Fibroblast of skin of back (primary cell): ENCODE measurements at regions not wholly inside any gene's neighbourhood (a gene's known extent, or its start where the extent isn't known, plus 50 kb on each side); places are given as distances from the start of the nearest gene placed in this dataset.

Source experiments
- DNase-seq: peaks from one replicate; pipeline ENCODE4 v3.0.0-alpha.2; 2013

- no peak for DNase-seq
Observed at GRCh38 chr11:110974731-110975130, 262.5 kb upstream of the ARHGAP20 start.

DNA sequence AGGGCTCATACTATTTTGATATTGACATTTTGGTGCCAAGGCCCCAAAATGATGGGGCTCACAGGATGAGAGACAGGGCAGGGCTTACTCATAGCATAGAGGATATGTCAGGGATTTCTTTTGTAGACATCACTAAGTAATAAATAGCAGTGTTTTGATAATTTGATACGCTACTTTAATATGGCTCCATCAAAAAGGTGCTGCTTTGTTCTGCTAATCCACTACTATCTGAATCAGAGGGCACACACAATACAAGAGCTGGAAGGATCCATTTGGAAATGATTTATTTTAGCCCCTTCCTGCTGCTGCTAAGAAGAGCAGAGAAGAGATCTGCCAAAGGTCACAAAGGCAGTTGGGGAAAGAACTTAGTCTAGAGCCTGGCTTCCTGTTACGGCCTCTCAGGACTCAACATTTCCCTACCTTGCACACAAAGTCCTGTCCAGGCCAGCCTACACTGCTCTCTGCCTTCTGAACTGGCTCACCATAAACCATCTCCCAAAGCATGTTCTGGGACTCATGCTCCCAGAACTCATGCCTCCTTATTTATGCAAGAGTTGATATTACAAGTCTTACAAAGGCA lies 261.3 kb upstream of the ARHGAP20 start:
- no peak for DNase-seq

DNA sequence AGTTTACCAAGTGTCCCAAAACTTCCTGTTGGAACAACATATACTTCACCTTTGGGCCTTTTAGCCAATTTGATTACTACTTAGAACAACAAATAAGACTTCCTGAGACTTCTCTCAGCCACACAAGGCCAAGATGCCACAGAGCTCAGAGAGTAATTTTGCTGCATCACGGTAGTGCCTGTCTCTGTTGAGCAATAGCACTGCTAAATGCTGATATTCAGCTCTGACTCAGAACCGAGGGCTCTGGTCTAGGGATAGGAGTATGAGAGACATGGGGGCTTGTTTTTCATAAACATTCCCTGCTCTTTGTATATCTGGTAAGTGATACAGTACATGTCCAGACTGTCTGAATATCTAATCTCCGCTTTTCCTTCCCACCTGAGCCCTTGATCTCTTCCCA lies 260.4 kb upstream of the ARHGAP20 start:
- peak; percentile 39 for DNase-seq

DNA sequence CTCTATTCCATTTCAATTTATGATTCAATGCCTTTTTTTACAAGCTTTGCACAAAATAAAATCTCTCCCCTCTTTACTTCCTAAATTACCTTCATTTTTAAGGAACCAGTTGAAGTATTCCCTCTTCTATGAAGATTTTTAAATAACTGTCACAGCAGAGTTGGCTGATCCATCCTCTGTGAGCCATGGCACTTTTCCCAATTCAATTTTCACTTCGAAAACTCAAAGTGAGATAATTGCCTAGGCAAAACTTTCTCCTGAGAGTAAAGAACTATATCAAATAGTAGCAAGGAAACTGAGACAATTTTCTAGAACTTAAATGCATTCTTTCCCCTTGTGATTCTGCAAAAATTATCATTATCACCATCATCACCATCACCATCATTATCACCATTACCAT lies 259.9 kb upstream of the ARHGAP20 start:
- no peak for DNase-seq

DNA sequence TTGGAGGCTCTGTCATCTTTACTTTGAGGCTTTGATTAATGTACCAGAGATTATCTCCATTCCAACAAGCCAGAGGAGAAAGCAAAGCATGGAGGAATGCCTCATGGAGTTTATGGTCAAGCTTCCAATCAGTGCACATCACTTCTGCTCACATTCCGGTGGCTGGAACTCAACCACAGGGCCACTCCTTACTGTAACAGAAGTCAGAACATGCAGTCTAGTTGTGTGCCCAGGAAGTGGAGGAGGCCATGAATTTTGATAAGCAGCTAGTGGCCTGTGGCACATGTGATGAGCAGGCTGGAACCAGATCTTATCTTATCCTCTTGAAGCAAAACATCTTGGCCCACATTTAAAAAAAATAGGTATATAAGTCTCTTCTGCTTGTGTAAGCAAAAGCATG lies 258.9 kb upstream of the ARHGAP20 start:
- peak; percentile 72 for DNase-seq

DNA sequence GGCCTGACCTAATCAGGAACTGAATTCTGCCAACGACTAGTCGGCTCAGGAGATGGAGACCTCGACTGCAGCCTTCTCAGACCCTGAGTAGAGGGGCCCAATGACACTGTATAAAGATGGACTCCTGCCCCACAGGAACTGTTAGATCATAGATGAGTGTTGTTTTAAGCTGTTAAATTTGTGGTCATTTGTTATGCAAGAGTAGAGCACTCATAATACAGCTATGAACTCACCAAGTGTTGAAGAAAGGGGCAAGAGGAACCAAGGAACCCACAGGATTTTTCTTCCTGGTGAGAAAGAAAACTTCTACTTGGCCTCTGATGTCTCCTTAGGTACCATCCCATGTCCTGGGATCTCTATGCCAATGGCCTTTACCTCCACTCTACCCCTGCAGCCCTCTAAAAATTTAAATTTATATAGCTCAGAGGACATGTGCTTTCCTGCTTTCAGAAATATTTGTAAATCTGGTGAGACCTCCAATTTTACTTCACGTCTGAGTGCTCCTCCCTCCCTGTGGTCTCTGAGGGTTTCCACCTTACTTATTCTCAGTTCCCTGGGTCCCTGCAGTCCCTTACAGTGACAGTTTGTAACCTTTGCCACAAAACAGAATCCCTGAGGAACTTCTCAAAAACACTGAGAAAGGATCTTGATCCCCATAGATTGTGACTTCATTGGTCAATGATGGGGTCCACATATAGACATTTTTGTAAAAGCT lies 256.3 kb upstream of the ARHGAP20 start:
- peak; percentile 11 for DNase-seq

DNA sequence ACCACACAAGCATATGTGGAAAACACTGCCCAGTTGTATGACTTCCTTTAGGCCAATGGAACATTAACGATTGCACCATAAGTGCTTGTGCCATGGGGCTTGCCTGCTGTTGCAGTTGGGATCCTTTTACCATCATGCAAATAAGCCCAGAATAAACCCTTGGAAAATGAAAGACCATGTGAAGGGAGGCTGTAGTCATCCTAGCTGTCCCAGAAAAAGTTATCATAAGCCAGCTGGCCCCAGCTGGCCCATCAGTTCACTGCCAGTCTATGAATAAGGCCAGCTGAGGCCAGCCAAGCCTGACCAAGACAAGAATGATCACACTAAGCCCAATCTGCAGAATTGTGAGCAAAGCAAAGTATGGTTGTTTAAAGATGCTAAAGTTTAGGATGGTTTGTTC lies 253.9 kb upstream of the ARHGAP20 start:
- no peak for DNase-seq

GRCh38 chr11:110962921-110963320 lies 250.7 kb upstream of the ARHGAP20 start:
- no peak for DNase-seq

GRCh38 chr11:110960167-110960566 lies 247.9 kb upstream of the ARHGAP20 start:
- DNase-seq, result no peak

GRCh38 chr11:110958216-110958615 lies 246.0 kb upstream of the ARHGAP20 start:
- DNase-seq, result no peak

DNA sequence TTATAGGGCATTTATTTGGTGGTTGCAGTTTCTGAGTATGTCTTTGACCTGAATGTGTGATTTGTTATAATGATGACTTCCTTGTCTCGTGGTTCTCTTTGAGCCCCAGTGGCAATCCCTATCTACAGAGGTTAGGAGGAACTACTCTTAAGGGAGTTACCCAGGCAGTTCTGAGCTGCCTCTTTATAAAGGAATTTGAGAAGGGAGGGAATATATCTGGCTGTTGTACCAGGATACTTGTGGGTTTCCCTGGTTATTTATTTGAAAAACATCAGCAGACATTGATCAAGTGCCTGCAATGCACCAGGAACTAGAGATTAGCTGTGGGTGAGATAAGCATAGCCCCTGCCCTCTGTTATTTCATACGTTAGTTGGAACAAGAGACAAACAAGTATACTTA lies 243.5 kb upstream of the ARHGAP20 start:
- DNase-seq, result no peak

GRCh38 chr11:110951950-110952503 lies 239.8 kb upstream of the ARHGAP20 start:
- no peak for DNase-seq

DNA sequence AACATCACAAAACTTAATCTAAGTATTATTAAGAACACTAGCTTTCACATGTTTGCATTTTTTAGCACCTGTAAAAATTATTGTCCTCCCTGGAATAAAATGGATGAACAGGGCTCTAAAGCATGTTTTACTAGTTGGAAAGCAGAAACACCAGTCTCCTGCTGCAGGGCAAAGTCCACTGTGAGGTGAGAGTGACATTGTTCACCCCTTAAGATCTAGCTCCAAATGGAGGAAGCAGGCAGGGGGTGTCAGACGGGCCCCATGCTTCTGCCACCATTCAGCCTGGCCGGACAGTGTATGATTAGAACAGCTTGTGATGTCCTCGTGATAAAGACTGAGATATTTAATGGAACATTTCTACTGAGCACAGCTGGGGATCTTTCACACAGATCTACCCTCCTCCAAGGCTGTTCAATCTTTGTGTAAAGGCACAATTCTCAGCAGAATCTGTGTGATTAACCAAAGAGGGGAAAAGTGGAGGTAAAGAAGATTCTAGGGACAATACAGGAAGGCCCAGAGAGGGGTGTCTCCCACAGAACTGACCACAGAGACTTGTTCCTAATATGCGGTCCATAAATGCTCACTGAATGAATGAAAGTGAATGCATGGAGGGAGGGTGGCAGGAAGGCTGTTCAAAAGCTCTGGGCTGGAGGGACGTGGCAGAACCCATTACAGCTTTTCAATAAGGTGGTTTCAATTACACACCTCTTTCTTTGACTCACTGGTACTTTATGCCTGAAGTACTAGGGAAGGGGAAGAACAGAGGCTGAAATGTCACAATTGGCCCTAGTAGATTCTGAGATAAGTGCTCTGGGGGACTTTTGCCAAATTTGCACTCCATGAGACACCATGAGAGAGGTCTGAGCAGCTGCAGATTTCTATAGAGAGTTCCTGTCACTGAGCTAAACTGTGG lies 239.1 kb upstream of the ARHGAP20 start:
- no peak for DNase-seq

DNA sequence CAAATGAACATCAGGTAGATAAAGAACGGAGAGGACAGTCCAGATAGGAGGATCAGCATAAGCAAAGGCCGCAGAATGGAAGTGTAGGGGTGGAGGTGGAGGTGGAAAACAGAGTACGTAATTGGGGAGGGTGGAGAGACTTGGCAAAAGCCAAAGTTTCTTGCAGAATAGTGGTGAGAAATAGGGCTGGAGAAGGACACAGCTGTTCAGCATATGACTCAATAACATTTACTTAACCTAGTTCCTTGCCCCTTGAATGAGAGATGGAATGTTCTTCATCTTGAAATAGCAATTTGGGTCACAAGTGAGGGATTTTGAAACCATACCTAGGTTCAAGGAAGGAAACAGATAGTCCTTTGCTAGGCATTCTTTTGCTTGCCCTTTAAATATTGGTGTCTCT lies 235.9 kb upstream of the ARHGAP20 start:
- DNase-seq, result no peak

- no peak for DNase-seq
Observed at GRCh38 chr11:110947096-110947495, 234.9 kb upstream of the ARHGAP20 start.

DNA sequence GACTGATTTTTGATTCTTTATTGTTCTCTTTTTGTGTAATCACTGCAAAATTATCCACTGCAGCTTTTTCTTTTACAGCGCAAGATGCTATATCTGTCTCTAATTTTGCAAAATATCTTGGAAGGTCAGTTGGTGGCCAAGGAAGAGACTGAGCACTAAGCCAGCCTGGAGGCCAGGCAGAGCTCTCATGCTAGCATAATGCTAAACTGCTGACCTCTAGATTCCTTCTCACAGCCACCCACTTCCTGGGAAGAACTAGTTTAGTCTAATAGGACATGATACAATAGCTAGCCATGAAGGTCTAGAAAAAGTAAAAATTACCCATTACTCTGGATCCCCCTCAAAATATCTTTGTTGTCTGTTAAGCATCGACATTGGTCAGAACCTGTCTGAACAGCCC lies 227.2 kb upstream of the ARHGAP20 start:
- no peak for DNase-seq

DNA sequence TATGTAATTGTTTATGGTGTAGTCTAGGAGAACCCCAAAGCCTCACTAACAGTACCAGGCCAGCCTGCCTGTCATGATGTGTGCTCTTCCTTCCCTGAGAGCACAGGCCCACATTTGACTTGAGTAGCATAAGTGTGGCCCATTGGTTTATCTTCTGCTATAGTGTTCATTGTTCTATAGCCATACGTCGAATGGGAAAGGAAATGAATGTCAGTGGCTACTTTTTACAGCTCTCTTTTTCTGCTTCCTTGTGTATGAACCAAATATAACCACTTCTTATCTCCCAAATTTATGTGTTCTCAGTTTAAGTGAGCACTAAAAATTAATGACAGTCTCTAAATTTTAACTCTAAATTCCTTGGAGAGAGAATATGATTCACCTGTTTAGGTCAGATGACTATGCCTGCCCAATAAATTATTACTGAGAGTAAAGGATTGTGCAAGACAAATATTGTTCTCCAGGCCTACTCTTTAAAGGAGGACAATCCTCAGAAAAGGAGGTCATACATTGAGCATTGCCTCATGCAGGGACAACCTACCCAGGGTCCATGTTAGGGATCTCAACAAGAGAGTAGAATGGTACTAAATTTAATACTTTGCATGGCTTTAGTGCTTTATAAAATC lies 222.9 kb upstream of the ARHGAP20 start:
- DNase-seq, result no peak

DNA sequence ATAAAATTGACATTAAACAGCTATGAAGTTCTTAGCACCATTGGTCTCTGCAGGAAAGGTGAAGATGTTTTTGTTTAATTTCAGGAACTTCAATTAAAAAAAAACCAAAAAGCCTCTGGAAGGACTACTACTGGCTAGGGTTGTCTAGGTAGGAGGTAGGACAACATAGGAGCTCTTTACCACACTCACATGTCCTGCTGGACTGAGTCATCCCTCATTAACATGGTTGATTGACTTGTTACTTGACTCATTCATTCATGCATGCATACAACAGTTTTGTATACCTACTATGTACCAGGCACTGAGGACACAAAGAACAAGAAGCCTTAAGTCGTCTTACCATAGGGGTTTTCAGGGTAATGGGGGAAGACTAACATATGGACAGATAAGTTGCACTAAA lies 216.9 kb upstream of the ARHGAP20 start:
- DNase-seq, result no peak

DNA sequence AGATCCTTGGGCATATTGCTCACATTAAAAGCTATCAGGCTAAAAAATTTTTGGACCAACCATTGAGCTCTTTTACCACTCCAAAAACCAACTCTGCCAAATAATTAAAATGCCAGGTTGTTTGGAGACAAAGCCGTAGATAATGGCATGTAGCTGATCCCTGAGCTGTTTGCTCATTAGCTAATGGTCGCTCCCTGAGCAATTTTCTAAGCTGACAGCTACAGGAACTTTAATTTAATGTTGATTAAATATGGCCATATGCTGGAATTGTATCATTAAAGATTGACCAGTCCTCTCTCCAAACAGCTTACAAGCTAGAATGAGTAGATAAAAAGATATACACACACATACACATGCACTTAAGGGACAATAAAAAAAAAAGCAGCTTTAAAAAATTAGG lies 216.2 kb upstream of the ARHGAP20 start:
- DNase-seq, result no peak

DNA sequence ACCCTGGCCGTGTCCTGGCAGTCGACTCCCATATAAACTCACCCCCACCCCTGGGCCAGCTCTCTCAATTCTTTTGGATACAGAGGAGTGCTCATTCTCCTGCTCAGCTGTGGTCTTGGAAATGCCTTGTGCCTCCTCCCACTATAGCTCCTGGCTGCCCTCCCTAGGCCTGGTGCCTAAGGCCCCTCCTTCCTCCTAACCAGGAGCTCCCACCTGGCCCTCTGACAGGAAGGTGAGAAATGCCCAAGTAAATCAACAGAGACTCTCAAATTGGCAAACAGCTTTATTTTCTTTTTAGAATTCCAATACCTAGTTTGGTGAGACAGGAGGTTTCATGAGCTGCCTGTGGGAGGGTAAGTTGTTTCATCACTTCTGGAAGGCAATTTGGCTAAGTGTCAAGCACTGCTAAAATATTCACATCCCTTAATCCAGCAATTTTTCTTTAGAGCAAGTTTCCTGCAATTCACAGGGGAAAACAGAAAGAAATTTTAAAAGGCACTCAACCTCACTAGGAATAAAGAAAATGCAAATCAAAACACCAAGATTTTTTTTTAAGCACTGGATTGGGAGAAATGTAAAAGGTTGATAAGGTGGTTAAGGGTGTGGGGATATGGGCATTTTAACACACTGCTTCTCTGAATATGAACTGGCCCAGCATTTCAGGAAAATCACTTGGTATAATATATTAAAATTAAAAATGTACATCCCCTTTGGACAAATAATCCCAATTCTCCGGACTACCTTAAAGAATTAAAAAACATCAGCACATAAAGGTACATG lies 209.7 kb upstream of the ARHGAP20 start:
- peak; percentile 7 for DNase-seq

DNA sequence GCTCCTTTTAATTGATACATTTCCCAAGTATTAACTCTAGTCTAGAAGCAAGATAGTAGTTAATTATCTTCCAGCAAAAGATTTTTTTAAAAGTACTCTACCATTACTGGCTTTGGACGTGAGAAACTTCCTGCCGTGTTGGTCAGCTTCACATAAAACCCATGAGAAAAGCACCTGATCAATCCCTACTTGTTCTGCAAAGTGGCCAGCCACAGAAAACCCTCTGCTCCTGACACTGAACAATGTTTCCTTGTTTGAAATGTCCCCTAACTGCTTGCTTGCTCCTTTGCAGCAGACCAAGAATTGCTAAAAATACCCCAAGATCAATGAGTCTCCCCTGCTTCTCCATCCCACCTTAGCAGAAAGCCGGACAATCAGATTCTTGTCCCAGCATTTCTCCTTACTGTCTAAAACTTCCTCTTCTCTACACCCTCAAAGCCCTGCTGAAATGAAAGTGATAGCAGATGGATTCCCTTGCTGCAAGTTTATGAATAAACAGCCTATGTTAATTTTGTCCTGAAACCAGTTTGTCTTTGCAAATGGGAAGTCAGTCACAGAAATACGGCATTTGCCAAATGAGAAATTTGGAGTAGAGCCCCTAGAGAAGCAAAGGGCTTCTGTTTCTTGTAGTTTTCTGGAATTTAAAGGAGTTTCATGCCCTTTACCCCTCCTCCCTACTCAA lies 207.1 kb upstream of the ARHGAP20 start:
- DNase-seq, result no peak
